ENCODE measurements at regions not wholly inside any gene's neighbourhood (a gene's known extent, or its start where the extent isn't known, plus 50 kb on each side); places are given as distances from the start of the nearest gene placed in this dataset.

DNA sequence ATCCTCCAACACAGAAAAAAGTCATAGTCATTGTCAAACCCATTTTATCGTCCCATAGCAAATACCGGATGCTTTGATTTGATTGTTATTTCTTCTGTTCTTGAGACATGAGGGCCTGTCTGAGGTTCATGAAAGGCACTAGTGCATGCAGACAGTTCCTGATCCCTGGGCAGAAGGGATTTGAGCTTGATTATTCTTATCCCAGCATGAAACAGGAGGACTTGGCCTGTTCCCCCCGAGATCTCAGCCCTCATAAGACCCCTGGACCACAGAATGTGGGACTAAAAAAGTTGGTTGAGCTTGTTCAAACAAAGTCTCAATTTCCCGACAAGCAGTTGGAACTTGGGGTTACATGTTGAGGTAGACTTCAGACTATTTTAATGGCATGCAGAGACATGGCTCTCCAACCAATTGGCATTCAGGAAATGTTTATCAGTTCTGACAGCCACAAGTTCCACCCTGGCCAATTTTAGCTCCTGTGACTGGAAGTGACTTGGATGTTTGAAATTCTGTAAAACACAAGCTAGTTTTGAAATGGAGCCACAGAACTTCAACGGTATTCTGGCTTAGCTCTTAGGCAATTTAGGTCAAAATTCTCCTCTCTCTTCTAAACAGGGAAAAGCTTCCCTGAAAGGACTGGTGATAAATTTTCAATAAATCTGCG is 366.9 kb upstream of the SLC14A2 start:
- Mint-ChIP-seq H3K27ac (ENCODE audit: unreplicated experiment) (peak overlapping the region; percentile 85), H3K4me1 (ENCODE audit: unreplicated experiment) (peaks cover 59% of the 10 kb centered on the region), H3K36me3 (ENCODE audit: unreplicated experiment) (peaks cover 2% of the 10 kb centered on the region), H3K4me3 (ENCODE audit: unreplicated experiment) (no peak overlapping the region), H3K9me3 (ENCODE audit: unreplicated experiment) (peaks cover 4% of the 10 kb centered on the region), H3K27me3 (ENCODE audit: unreplicated experiment) (no peaks in the 10 kb centered on the region)
- TF ChIP-seq, protein P1, sequence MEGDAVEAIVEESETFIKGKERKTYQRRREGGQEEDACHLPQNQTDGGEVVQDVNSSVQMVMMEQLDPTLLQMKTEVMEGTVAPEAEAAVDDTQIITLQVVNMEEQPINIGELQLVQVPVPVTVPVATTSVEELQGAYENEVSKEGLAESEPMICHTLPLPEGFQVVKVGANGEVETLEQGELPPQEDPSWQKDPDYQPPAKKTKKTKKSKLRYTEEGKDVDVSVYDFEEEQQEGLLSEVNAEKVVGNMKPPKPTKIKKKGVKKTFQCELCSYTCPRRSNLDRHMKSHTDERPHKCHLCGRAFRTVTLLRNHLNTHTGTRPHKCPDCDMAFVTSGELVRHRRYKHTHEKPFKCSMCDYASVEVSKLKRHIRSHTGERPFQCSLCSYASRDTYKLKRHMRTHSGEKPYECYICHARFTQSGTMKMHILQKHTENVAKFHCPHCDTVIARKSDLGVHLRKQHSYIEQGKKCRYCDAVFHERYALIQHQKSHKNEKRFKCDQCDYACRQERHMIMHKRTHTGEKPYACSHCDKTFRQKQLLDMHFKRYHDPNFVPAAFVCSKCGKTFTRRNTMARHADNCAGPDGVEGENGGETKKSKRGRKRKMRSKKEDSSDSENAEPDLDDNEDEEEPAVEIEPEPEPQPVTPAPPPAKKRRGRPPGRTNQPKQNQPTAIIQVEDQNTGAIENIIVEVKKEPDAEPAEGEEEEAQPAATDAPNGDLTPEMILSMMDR (IDR thresholded peaks at IDR 0.05), result no peak
- no peak for DNase-seq (ENCODE audit: extremely low spot score, unreplicated experiment)

- Mint-ChIP-seq H3K36me3 (ENCODE audit: unreplicated experiment) (peaks cover 2% of the 10 kb centered on the region), H3K27ac (ENCODE audit: unreplicated experiment) (peak overlapping the region; percentile 46), H3K4me1 (ENCODE audit: unreplicated experiment) (peaks cover 65% of the 10 kb centered on the region), H3K9me3 (ENCODE audit: unreplicated experiment) (peaks cover 4% of the 10 kb centered on the region), H3K27me3 (ENCODE audit: unreplicated experiment) (no peaks in the 10 kb centered on the region), H3K4me3 (ENCODE audit: unreplicated experiment) (no peak overlapping the region)
- DNase-seq (ENCODE audit: extremely low spot score, unreplicated experiment), result no peak
- TF ChIP-seq, protein P1 (IDR thresholded peaks at IDR 0.05), result no peak
Observed at GRCh38 chr18:45249246-45249661, 366.0 kb upstream of the SLC14A2 start.

- Mint-ChIP-seq H3K9me3 (ENCODE audit: unreplicated experiment) (peaks cover 4% of the 10 kb centered on the region), H3K27me3 (ENCODE audit: unreplicated experiment) (no peaks in the 10 kb centered on the region), H3K27ac (ENCODE audit: unreplicated experiment) (peak overlapping the region; percentile 74), H3K4me3 (ENCODE audit: unreplicated experiment) (no peak overlapping the region), H3K4me1 (ENCODE audit: unreplicated experiment) (peaks cover 73% of the 10 kb centered on the region), H3K36me3 (ENCODE audit: unreplicated experiment) (peaks cover 2% of the 10 kb centered on the region)
- no peak for DNase-seq (ENCODE audit: extremely low spot score, unreplicated experiment)
- TF ChIP-seq, protein P1 (IDR thresholded peaks at IDR 0.05), result no peak
Observed at GRCh38 chr18:45250479-45250878, 364.8 kb upstream of the SLC14A2 start.

DNA sequence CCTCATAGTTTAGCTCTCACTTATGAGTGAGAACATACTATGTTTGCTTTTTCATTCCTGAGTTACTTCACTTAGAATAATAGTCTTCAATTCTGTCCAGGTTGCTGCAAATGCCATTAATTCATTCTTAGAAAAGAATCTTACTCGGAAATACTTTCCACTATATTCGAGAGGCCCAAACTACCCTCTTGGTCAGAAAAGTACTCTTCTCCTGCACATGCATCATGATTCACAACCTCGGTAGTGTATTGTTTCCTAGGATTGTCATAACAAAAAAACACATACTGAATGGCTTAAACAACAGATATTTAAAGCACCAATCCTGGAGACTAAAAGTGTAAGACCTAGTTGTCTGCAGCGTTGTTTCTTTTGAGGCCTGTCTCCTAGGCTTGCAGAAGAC is 364.0 kb upstream of the SLC14A2 start:
- Mint-ChIP-seq H3K27me3 (ENCODE audit: unreplicated experiment) (no peaks in the 10 kb centered on the region), H3K4me3 (ENCODE audit: unreplicated experiment) (no peak overlapping the region), H3K27ac (ENCODE audit: unreplicated experiment) (peak overlapping the region; percentile 39), H3K36me3 (ENCODE audit: unreplicated experiment) (peaks cover 2% of the 10 kb centered on the region), H3K4me1 (ENCODE audit: unreplicated experiment) (peaks cover 81% of the 10 kb centered on the region), H3K9me3 (ENCODE audit: unreplicated experiment) (peaks cover 4% of the 10 kb centered on the region)
- DNase-seq (ENCODE audit: extremely low spot score, unreplicated experiment), result no peak
- TF ChIP-seq, protein P1 (IDR thresholded peaks at IDR 0.05), result no peak

DNA sequence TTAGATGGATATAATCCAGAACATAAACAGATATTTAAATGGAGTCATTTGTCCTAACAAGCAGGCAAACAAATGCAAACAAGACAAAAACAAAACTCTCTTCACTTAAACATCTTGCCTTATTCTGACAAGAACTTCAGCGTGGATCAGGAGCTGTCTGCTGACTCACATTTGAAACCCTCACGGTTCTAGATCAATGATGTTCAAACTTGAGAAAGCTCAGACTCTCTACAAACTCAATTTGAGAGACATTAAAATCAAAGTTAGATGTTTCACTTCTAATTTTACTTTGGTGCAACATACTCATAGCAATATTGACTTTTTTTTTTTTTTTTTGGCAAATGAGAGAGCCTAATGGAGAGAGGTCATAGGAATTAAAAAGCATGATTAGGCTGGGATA is 362.8 kb upstream of the SLC14A2 start:
- H3K4me1 Mint-ChIP-seq (ENCODE audit: unreplicated experiment), result peaks cover 85% of the 10 kb centered on the region
- H3K4me3 Mint-ChIP-seq (ENCODE audit: unreplicated experiment), result no peak overlapping the region
- no peak overlapping the region for H3K27ac Mint-ChIP-seq (ENCODE audit: unreplicated experiment)

More for the DNA sequence above, 362.8 kb upstream of the SLC14A2 start:
- DNase-seq (ENCODE audit: extremely low spot score, unreplicated experiment), result no peak
- H3K9me3 Mint-ChIP-seq (ENCODE audit: unreplicated experiment), result peaks cover 4% of the 10 kb centered on the region
- H3K36me3 Mint-ChIP-seq (ENCODE audit: unreplicated experiment), result peaks cover 2% of the 10 kb centered on the region
- TF ChIP-seq, protein P1 (IDR thresholded peaks at IDR 0.05), result no peak
- no peaks in the 10 kb centered on the region for H3K27me3 Mint-ChIP-seq (ENCODE audit: unreplicated experiment)

All from osteocyte (in vitro differentiated cells).